Hepatocyte (in vitro differentiated cells): ENCODE measurements at regions not wholly inside any gene's neighbourhood (a gene's known extent, or its start where the extent isn't known, plus 50 kb on each side); places are given as distances from the start of the nearest gene placed in this dataset.

ENCODE experiments used
- DNase-seq: peaks from one replicate; pipeline ENCODE4 v3.0.0-alpha.2; 2016; ENCODE audit warnings: low spot score
- H2AFZ ChIP-seq: fragments of 200-600 bp; sonication (generic); 2 replicates; pipeline ENCODE4 v1.6.0; 2016; ENCODE audit warnings: antibody characterized with exemption, mild to moderate bottlenecking
- H3K27ac ChIP-seq: fragments of 200-600 bp; sonication (generic); 2 replicates; pipeline ENCODE4 v1.5.1; 2016; ENCODE audit warnings: mild to moderate bottlenecking
- H3K27me3 ChIP-seq: fragments of 200-600 bp; sonication (generic); 2 replicates; pipeline ENCODE4 v1.6.1; 2016
- H3K36me3 ChIP-seq: fragments of 200-600 bp; sonication (generic); replicated peaks from 2 replicates; pipeline ENCODE4 v1.5.1; 2016; ENCODE audit warnings: low read depth; ENCODE audit not compliant: insufficient read depth
- H3K4me1 ChIP-seq: fragments of 200-600 bp; sonication (generic); 2 replicates; pipeline ENCODE4 v1.5.1; 2016; ENCODE audit warnings: mild to moderate bottlenecking, moderate library complexity; ENCODE audit not compliant: insufficient read depth
- H3K4me2 ChIP-seq: fragments of 200-600 bp; sonication (generic); 2 replicates; pipeline ENCODE4 v1.6.0; 2016
- H3K4me3 ChIP-seq: fragments of 200-600 bp; sonication (generic); 2 replicates; pipeline ENCODE4 v1.5.1; 2016; ENCODE audit warnings: mild to moderate bottlenecking
- H3K79me2 ChIP-seq: fragments of 200-600 bp; sonication (generic); 2 replicates; pipeline ENCODE4 v1.6.0; 2017; ENCODE audit warnings: mild to moderate bottlenecking
- H3K9me2 ChIP-seq: fragments of 200-600 bp; sonication (generic); replicated peaks from 2 replicates; pipeline ENCODE4 v1.6.0; 2017; ENCODE audit warnings: mild to moderate bottlenecking; ENCODE audit not compliant: insufficient read depth
- H3K9me3 ChIP-seq: fragments of 200-600 bp; sonication (generic); 2 replicates; pipeline ENCODE4 v1.5.1; 2016; ENCODE audit warnings: low read depth, mild to moderate bottlenecking
- H4K20me1 ChIP-seq: fragments of 200-600 bp; sonication (generic); 2 replicates; pipeline ENCODE4 v1.6.0; 2016; ENCODE audit warnings: mild to moderate bottlenecking; ENCODE audit not compliant: insufficient read depth, poor library complexity, severe bottlenecking
- CTCF ChIP-seq: fragments of 200-600 bp; sonication (generic); IDR thresholded peaks from 2 replicates; pipeline ENCODE4 v1.5.1; 2016; ENCODE audit warnings: antibody characterized with exemption, mild to moderate bottlenecking; ENCODE audit not compliant: poor library complexity
- EZH2 ChIP-seq: fragments of 200-600 bp; sonication (generic); IDR thresholded peaks from 2 replicates; pipeline ENCODE4 v1.6.1; 2016; ENCODE audit warnings: antibody characterized with exemption, mild to moderate bottlenecking, borderline replicate concordance
- EZH2phosphoT487 ChIP-seq: fragments of 200-600 bp; sonication (generic); IDR thresholded peaks from one replicate; pipeline ENCODE4 v1.6.1; 2018; ENCODE audit warnings: antibody characterized with exemption, mild to moderate bottlenecking, low read depth, moderate library complexity; ENCODE audit not compliant: unreplicated experiment, severe bottlenecking
- WGBS: methylation state at CpG from one replicate; pipeline ENCODE4 v1.1.6; 2016; ENCODE audit warnings: low lambda C conversion rate; ENCODE audit errors: missing lambda C conversion rate; 5-methylcytosine and 5-hydroxymethylcytosine counted together

DNA sequence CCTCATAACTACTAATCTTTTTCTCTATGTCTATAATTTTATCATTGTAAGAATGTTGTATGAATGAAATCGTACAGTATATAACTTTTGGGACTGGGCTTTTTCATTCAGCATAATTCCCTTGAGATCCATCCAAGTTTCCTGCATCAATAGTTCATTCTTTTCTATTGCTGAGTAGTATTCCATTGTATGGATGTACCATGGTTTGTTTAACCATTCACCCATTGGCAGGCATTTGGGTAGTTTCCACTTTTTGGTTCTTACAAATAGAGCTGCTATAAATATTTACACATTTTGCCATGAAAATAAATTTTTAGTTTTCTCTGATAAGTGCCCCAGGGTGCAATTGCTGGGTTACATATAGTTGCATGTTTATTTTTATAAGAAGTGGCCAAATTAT, 659.8 kb downstream of the RAPGEF2 start:
- DNase-seq = no peak
- Histone ChIP-seq H3K9me3 (no peaks in the 10 kb centered on the region), H3K4me3 (no peak overlapping the region), H2AFZ (no peak overlapping the region), H3K36me3 (no peaks in the 10 kb centered on the region), H3K4me2 (no peak overlapping the region), H3K9me2 (no peaks in the 10 kb centered on the region), H3K27ac (no peak overlapping the region), H3K4me1 (no peaks in the 10 kb centered on the region), H4K20me1 (no peaks in the 10 kb centered on the region), H3K79me2 (no peaks in the 10 kb centered on the region), H3K27me3 (no peaks in the 10 kb centered on the region)
- TF ChIP-seq EZH2 (no peak), CTCF (no peak), EZH2phosphoT487 (no peak)
- 87% methylated on average over 1 of the region's 1 CpG for WGBS

- no peaks in the 10 kb centered on the region for H3K79me2 ChIP-seq
- no peaks in the 10 kb centered on the region for H3K27me3 ChIP-seq
- no peaks in the 10 kb centered on the region for H3K36me3 ChIP-seq
- peak; percentile 71 for DNase-seq
- TF ChIP-seq EZH2 (no peak), EZH2phosphoT487 (no peak), CTCF (peak; percentile 80)
- H2AFZ ChIP-seq = no peak overlapping the region
- WGBS = 24% methylated on average over 5 of the region's 5 CpGs
- no peaks in the 10 kb centered on the region for H4K20me1 ChIP-seq
- H3K4me1 ChIP-seq = no peaks in the 10 kb centered on the region
- H3K9me3 ChIP-seq = no peaks in the 10 kb centered on the region
- H3K4me3 ChIP-seq = no peak overlapping the region
- no peaks in the 10 kb centered on the region for H3K9me2 ChIP-seq
- no peak overlapping the region for H3K27ac ChIP-seq
- peak overlapping the region; percentile 25 for H3K4me2 ChIP-seq
Observed at GRCh38 chr4:159764343-159764952, 661.6 kb downstream of the RAPGEF2 start.

- Histone ChIP-seq H3K9me2 (no peaks in the 10 kb centered on the region), H3K4me3 (no peak overlapping the region), H4K20me1 (no peaks in the 10 kb centered on the region), H3K27me3 (no peaks in the 10 kb centered on the region), H3K79me2 (no peaks in the 10 kb centered on the region), H2AFZ (no peak overlapping the region), H3K9me3 (no peaks in the 10 kb centered on the region), H3K36me3 (no peaks in the 10 kb centered on the region), H3K4me1 (no peaks in the 10 kb centered on the region), H3K27ac (no peak overlapping the region), H3K4me2 (no peak overlapping the region)
- WGBS = 94% methylated on average over 1 of the region's 1 CpG
- TF ChIP-seq EZH2phosphoT487 (no peak), EZH2 (no peak), CTCF (no peak)
- DNase-seq = no peak
Observed at GRCh38 chr4:159765382-159765781, 662.5 kb downstream of the RAPGEF2 start.

DNA sequence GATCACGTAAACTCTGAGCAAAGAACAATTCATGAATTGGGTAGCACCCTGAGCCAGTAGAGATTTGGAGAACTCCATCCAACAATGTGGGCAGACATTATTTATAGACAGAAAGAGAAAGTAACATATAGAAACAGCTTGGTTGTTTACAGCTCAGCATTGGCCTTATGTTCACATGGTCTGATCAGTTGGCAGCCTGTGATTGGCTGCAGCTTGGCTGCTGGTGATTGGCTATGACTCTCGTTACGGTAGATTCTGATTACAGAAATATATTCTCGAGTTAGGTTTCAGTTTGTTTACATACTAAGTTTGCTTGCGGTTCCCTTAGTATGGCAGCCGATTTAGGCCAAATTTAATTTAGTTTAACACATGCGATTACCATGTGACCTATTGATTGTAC, 663.4 kb downstream of the RAPGEF2 start:
- Histone ChIP-seq H3K4me2 (no peak overlapping the region), H3K9me3 (no peaks in the 10 kb centered on the region), H3K79me2 (no peaks in the 10 kb centered on the region), H2AFZ (no peak overlapping the region), H3K9me2 (no peaks in the 10 kb centered on the region), H3K27ac (no peak overlapping the region), H3K27me3 (no peaks in the 10 kb centered on the region), H3K36me3 (no peaks in the 10 kb centered on the region), H3K4me1 (no peaks in the 10 kb centered on the region), H4K20me1 (no peaks in the 10 kb centered on the region), H3K4me3 (no peak overlapping the region)
- TF ChIP-seq EZH2 (no peak), EZH2phosphoT487 (no peak), CTCF (no peak)
- 82% methylated on average over 7 of the region's 7 CpGs for WGBS
- DNase-seq = no peak
